Right lobe of liver (tissue), 4 donors: ENCODE measurements at regions not wholly inside any gene's neighbourhood (a gene's known extent, or its start where the extent isn't known, plus 50 kb on each side); places are given as distances from the start of the nearest gene placed in this dataset.

Source experiments
- CTCF ChIP-seq, 4 donors: fragments of 200-600 bp in 3 of 4; fragments of 450-650 bp in 1 of 4; IDR thresholded peaks; one replicate each; pipeline versions ENCODE4 v1.5.1 to v1.8.0; 2016 to 2022; ENCODE audit warnings: antibody characterized with exemption in 4 of 4, mild to moderate bottlenecking in 2 of 4
- POLR2A ChIP-seq: fragments of 450-650 bp; IDR thresholded peaks from one replicate; pipeline ENCODE4 v1.6.1; 2017; ENCODE audit warnings: antibody characterized with exemption, mild to moderate bottlenecking
- donor health status: DM: no; HTN: no; CAD: no.
- donor health status: DM: no; HTN: no; CAD: no.
- donor health status: DM: no; HTN: yes; CAD: no.

DNA sequence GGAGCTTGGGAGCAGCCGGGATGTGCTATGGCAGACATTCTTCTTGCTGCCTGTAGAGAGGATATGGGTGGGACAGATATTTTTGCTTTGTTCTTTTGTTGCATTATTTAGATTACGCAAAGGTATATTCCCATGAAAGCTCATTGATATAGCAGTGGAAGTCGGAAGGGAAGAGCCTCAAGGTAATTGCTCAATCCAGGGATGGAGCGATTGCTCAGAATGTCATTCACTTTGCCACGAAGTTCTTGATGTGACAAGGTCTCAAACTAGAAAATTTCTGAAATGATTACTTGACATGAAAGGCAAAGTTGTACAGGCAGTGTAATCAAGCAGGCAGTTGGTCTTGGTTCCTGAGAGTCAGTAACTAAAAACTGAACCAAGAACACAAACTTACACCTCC is 615.6 kb upstream of the CDH4 start:
- no peak for TF ChIP-seq CTCF (IDR thresholded peaks at IDR 0.05)
- TF ChIP-seq POLR2A = no peak
